ENCODE measurements at regions not wholly inside any gene's neighbourhood (a gene's known extent, or its start where the extent isn't known, plus 50 kb on each side); places are given as distances from the start of the nearest gene placed in this dataset.

DNA sequence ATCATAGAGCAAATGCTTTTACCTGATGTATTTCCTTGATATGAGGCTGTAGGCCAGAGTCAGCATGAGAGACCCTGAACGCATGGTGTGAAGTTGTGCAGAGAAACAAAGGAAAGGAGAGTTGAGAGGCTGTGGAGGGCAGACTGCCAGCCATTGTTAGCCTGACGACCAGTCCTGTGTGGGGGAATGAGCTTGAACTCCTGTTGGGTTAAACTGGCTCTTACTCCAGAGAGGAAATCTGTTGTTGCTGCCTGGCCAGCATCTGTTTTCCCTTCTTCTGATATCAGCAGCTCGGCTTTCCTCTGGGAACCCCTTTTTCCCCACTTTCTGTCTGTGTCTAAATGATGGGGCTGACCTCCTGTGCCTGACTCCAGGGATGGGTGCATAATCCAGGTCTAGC is 158.2 kb upstream of the ZFP64 start:
- no peak for TF ChIP-seq POLR2AphosphoS5 (IDR thresholded peaks at IDR 0.05)
- TF ChIP-seq, protein P1, sequence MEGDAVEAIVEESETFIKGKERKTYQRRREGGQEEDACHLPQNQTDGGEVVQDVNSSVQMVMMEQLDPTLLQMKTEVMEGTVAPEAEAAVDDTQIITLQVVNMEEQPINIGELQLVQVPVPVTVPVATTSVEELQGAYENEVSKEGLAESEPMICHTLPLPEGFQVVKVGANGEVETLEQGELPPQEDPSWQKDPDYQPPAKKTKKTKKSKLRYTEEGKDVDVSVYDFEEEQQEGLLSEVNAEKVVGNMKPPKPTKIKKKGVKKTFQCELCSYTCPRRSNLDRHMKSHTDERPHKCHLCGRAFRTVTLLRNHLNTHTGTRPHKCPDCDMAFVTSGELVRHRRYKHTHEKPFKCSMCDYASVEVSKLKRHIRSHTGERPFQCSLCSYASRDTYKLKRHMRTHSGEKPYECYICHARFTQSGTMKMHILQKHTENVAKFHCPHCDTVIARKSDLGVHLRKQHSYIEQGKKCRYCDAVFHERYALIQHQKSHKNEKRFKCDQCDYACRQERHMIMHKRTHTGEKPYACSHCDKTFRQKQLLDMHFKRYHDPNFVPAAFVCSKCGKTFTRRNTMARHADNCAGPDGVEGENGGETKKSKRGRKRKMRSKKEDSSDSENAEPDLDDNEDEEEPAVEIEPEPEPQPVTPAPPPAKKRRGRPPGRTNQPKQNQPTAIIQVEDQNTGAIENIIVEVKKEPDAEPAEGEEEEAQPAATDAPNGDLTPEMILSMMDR (IDR thresholded peaks at IDR 0.05), result no peak
